Fibroblast of peridontal ligament (primary cell): ENCODE measurements at regions not wholly inside any gene's neighbourhood (a gene's known extent, or its start where the extent isn't known, plus 50 kb on each side); places are given as distances from the start of the nearest gene placed in this dataset.

Source experiments
- DNase-seq: peaks from one replicate; pipeline ENCODE4 v3.0.0-alpha.2; 2010; ENCODE audit errors: extremely low read depth

- DNase-seq, result no peak
These were observed 109.4 kb upstream of the SPRY4 start for GRCh38 chr5:142434322-142434612.

GRCh38 chr5:142433526-142434321 is 108.9 kb upstream of the SPRY4 start:
- DNase-seq, result peak; percentile 76

GRCh38 chr5:142432961-142433360 is 108.1 kb upstream of the SPRY4 start:
- DNase-seq, result no peak

GRCh38 chr5:142432369-142432863 is 107.6 kb upstream of the SPRY4 start:
- no peak for DNase-seq

- no peak for DNase-seq
These were observed 104.1 kb upstream of the SPRY4 start for GRCh38 chr5:142428773-142429473.

GRCh38 chr5:142428036-142428772 is 103.4 kb upstream of the SPRY4 start:
- no peak for DNase-seq

- no peak for DNase-seq
These were observed 102.7 kb upstream of the SPRY4 start for GRCh38 chr5:142427529-142427928.

GRCh38 chr5:142427015-142427364 is 102.2 kb upstream of the SPRY4 start:
- peak; percentile 54 for DNase-seq

- peak; percentile 41 for DNase-seq
These were observed 101.6 kb upstream of the SPRY4 start for GRCh38 chr5:142426129-142427014.

GRCh38 chr5:142425286-142426065 is 100.7 kb upstream of the SPRY4 start:
- no peak for DNase-seq

GRCh38 chr5:142422429-142422828 is 97.6 kb upstream of the SPRY4 start:
- peak; percentile 64 for DNase-seq

GRCh38 chr5:142421621-142422397 is 97.0 kb upstream of the SPRY4 start:
- no peak for DNase-seq

- no peak for DNase-seq
These were observed 96.4 kb upstream of the SPRY4 start for GRCh38 chr5:142421228-142421617.

GRCh38 chr5:142420561-142421227 is 95.9 kb upstream of the SPRY4 start:
- DNase-seq, result peak; percentile 18

- DNase-seq, result no peak
These were observed 87.8 kb upstream of the SPRY4 start for GRCh38 chr5:142412581-142412980.

- DNase-seq, result no peak
These were observed 87.0 kb upstream of the SPRY4 start for GRCh38 chr5:142411656-142412425.

GRCh38 chr5:142411103-142411502 is 86.3 kb upstream of the SPRY4 start:
- DNase-seq, result no peak

GRCh38 chr5:142408981-142409481 is 84.2 kb upstream of the SPRY4 start:
- no peak for DNase-seq

- no peak for DNase-seq
These were observed 83.7 kb upstream of the SPRY4 start for GRCh38 chr5:142408536-142408935.
